Pancreas (tissue), 10 donors: ENCODE measurements at regions not wholly inside any gene's neighbourhood (a gene's known extent, or its start where the extent isn't known, plus 50 kb on each side); places are given as distances from the start of the nearest gene placed in this dataset.

ENCODE experiments used
- ATAC-seq, 4 donors: fragments of 200-7000 bp; cut with Tn5 transposase; one replicate each; pipeline versions ENCODE4 v1.8.0 to v1.9.1; 2020; ENCODE audit warnings: mild to moderate bottlenecking in 4 of 4, moderate library complexity in 4 of 4
- DNase-seq, 6 donors: peaks; one replicate each; pipeline ENCODE4 v3.0.0-alpha.2; 2020
- FAIRE-seq: peaks from 2 replicates; lab custom pipeline; 2012; peaks lifted over from hg19 to GRCh38; lab: Jason Lieb, UNC
- H3K27ac ChIP-seq, 4 donors: fragments of 200-600 bp; sonication (generic); 1 replicate in 3 of 4; 2 replicates in 1 of 4; pipeline versions ENCODE4 v1.5.0 to v1.8.0; 2020
- H3K27me3 ChIP-seq, 4 donors: fragments of 200-600 bp; one replicate each; pipeline ENCODE4 v1.8.0; 2021
- H3K36me3 ChIP-seq, 3 donors: fragments of 200-600 bp; sonication (generic) in 1 of 3; one replicate each; pipeline versions ENCODE4 v1.5.0 to v1.8.0; 2020 to 2021
- H3K4me1 ChIP-seq, 3 donors: fragments of 200-600 bp; one replicate each; pipeline ENCODE4 v1.8.0; 2021
- H3K4me3 ChIP-seq, 4 donors: fragments of 200-600 bp; sonication (generic) in 2 of 4; one replicate each; pipeline versions ENCODE4 v1.5.0 to v1.8.0; 2020 to 2021
- H3K9me3 ChIP-seq, 4 donors: fragments of 200-600 bp; one replicate each; pipeline ENCODE4 v1.8.0; 2021
- WGBS, 2 donors: extraction: QIAGEN DNeasy Blood & Tissue Kit; methylation state at CpG; one replicate each; pipeline ENCODE4 v1.1.7; 2013; 5-methylcytosine and 5-hydroxymethylcytosine counted together
- intact Hi-C, 3 donors: fragments of 100-400 bp; cut with DNase I; formaldehyde crosslinking; loops; one replicate each; pipeline versions ENCODE4 v1.11.1 to v1.14.2; 2022
- TF ChIP-seq, protein P1 (sequence below), 4 donors: fragments of 200-600 bp; sonication (generic) in 3 of 4; IDR thresholded peaks; one replicate each; pipeline versions ENCODE4 v1.5.0 to v1.8.0; 2021; ENCODE audit warnings: antibody characterized with exemption in 4 of 4
- donor health status: healthy with polysubstance abuse.
- donor health status: DM: no; HTN: no; CAD: no; lungs with moderate emphysema.
- donor health status: DM: no; HTN: no; CAD: no.
- donor health status: control.
- donor health status: control.
- donor health status: Bipolar disorder and iron deficiency.
- donor health status: DM: yes; HTN: yes; CAD: no.
- donor health status: DM: no; HTN: no; CAD: no.
- donor health status: DM: no; HTN: no; CAD: no.
- donor health status: DM: yes; HTN: yes; CAD: no.

DNA sequence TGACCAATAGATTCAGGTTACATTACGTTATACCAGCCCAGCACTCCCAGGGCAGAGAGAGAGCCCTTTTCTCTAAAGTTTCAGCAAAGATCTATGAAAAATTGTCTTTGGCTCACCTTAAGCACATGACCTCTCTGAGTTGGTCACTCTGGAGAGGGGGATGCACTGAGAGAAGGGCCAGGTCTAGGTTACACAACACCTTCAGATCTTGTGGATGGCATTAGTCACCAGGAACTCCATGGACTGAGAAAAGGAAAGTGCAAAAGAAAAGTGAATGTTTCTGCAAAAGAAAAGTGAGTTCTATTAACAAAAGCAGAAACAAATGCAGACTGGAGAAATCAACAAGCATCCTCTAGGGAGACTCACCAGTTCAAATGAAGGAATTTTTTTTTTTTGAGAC lies 253.3 kb upstream of the SALL1 start:
- Histone ChIP-seq H3K4me1 (peaks cover 34 to 54% (median 34%) of the 10 kb centered on the region in 3 donors), H3K27ac (peak overlapping the region in 1 of 4 donors; percentile 78), H3K4me3 (no peak overlapping the region), H3K36me3 (no peaks in the 10 kb centered on the region), H3K9me3 (no peaks in the 10 kb centered on the region), H3K27me3 (no peaks in the 10 kb centered on the region)
- intact Hi-C loops, result no loop called here
- ATAC-seq, result no peak
- 51 to 100% methylated on average over 1 of the region's 1 CpG for WGBS, 2 donors
- FAIRE-seq, result no peak
- TF ChIP-seq, protein P1, sequence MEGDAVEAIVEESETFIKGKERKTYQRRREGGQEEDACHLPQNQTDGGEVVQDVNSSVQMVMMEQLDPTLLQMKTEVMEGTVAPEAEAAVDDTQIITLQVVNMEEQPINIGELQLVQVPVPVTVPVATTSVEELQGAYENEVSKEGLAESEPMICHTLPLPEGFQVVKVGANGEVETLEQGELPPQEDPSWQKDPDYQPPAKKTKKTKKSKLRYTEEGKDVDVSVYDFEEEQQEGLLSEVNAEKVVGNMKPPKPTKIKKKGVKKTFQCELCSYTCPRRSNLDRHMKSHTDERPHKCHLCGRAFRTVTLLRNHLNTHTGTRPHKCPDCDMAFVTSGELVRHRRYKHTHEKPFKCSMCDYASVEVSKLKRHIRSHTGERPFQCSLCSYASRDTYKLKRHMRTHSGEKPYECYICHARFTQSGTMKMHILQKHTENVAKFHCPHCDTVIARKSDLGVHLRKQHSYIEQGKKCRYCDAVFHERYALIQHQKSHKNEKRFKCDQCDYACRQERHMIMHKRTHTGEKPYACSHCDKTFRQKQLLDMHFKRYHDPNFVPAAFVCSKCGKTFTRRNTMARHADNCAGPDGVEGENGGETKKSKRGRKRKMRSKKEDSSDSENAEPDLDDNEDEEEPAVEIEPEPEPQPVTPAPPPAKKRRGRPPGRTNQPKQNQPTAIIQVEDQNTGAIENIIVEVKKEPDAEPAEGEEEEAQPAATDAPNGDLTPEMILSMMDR (IDR thresholded peaks at IDR 0.05), result no peak
- no peak for DNase-seq

DNA sequence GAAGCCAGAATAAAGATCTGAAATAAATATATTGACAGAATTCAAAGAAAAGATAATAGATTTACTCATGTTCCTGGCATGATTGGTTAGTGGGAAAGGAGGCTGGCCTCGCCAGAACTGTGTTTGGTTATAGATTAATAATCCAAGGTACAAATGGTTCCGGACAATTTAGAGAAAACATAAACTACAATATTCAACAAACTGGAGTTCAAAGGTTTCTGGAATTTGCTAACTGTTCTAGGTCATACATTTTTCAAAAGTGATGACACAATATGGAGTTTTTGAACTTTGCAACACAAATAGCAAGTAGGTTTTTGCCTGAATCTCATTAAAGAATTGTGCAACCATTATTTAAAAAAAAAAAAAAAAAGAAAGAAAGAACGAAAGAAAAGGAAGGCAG lies 251.7 kb upstream of the SALL1 start:
- ATAC-seq (peak; percentile 80 to 93 (median 88)), FAIRE-seq (no peak), DNase-seq (peak in 5 of 6 donors; percentile 62 to 79 (median 72))
- TF ChIP-seq, protein P1 (IDR thresholded peaks at IDR 0.05), result no peak
- H3K36me3 ChIP-seq, result no peaks in the 10 kb centered on the region
- H3K27me3 ChIP-seq, result no peaks in the 10 kb centered on the region
- H3K4me3 ChIP-seq, result no peak overlapping the region
- intact Hi-C loops, result no loop called here
- H3K4me1 ChIP-seq, result peaks cover 23 to 41% (median 23%) of the 10 kb centered on the region in 3 donors
- H3K9me3 ChIP-seq, result no peaks in the 10 kb centered on the region
- peak overlapping the region in 3 of 4 donors; percentile 66 to 78 (median 73) for H3K27ac ChIP-seq
- WGBS, 2 donors, result 8 to 9% methylated on average over 3 of the region's 3 CpGs

DNA sequence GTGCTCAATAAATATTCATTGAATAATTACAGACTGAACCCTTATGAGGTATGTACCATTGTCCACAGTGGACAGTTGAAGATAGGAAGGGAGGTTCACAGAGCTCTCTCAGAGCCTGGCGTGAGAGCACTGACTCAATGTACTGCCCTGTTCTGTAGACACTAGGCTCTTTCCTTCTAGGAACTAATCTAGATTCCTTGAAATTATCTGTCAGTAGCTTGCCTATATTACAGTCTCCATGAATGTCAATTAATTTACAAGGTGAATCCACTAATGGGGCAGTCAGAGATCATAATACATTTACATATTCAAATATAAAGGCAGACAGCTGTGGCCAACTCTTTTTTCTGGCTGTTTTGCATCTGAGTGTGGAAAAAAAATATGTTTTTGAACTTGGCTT lies 251.2 kb upstream of the SALL1 start:
- peak overlapping the region; percentile 23 to 78 (median 71) for H3K27ac ChIP-seq
- intact Hi-C loops, result no loop called here
- ATAC-seq, result peak; percentile 44 to 57 (median 53)
- peaks cover 19 to 36% (median 19%) of the 10 kb centered on the region in 3 donors for H3K4me1 ChIP-seq
- no peaks in the 10 kb centered on the region for H3K36me3 ChIP-seq
- no peak for FAIRE-seq
- 56 to 76% methylated on average over 1 of the region's 1 CpG for WGBS, 2 donors
- TF ChIP-seq, protein P1 (IDR thresholded peaks at IDR 0.05), result no peak
- H3K27me3 ChIP-seq, result no peaks in the 10 kb centered on the region
- DNase-seq, result no peak
- no peak overlapping the region for H3K4me3 ChIP-seq
- H3K9me3 ChIP-seq, result no peaks in the 10 kb centered on the region

- FAIRE-seq, result no peak
- H3K27ac ChIP-seq, result peak overlapping the region; percentile 23 to 78 (median 71)
- TF ChIP-seq, protein P1 (IDR thresholded peaks at IDR 0.05), result no peak
- H3K4me3 ChIP-seq, result no peak overlapping the region
- no peaks in the 10 kb centered on the region for H3K36me3 ChIP-seq
- no peaks in the 10 kb centered on the region for H3K27me3 ChIP-seq
- no peaks in the 10 kb centered on the region for H3K9me3 ChIP-seq
- peaks cover 12 to 30% (median 14%) of the 10 kb centered on the region in 3 donors for H3K4me1 ChIP-seq
- no peak for DNase-seq
- ATAC-seq, result no peak
- WGBS, 2 donors, result 92 to 94% methylated on average over 2 of the region's 2 CpGs
- intact Hi-C loops, result no loop called here
Measured at GRCh38 chr16:51401673-51402072, 250.6 kb upstream of the SALL1 start.

GRCh38 chr16:51399908-51400670 lies 249.0 kb upstream of the SALL1 start:
- no peak for DNase-seq
- no peak overlapping the region for H3K27ac ChIP-seq
- no peaks in the 10 kb centered on the region for H3K9me3 ChIP-seq
- peaks cover 11 to 18% (median 13%) of the 10 kb centered on the region in 3 donors for H3K4me1 ChIP-seq
- intact Hi-C loops, result no loop called here
- TF ChIP-seq, protein P1 (IDR thresholded peaks at IDR 0.05), result no peak
- no peak for ATAC-seq
- H3K36me3 ChIP-seq, result no peaks in the 10 kb centered on the region
- no peaks in the 10 kb centered on the region for H3K27me3 ChIP-seq
- H3K4me3 ChIP-seq, result no peak overlapping the region
- FAIRE-seq, result no peak
- 90 to 91% methylated on average over 5 of the region's 5 CpGs for WGBS, 2 donors
